ENCODE measurements at regions not wholly inside any gene's neighbourhood (a gene's known extent, or its start where the extent isn't known, plus 50 kb on each side); places are given as distances from the start of the nearest gene placed in this dataset.
"Not testable (repeated sequence)": the region's sequence is repeated elsewhere in the genome, so short reads cannot be mapped to it uniquely, and the experiment has no call there.

DNA sequence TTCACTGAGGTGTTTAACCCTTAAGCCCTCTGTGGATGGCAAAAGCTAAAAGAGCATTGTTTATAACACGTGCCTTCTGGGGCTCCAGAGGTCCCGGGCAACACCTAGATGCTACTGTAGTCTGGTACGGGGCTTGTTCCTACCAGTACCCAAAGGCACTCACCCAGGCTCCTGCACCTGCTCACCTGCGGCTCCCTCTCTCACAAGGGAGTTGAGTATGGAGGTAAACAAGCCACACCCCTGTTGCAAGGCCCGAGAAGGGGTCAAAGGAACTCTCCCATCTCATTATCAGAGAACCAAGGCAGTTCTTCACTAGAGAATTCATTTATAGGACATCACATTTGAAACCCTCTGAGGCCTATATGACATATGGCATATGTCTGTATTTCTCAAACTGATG is 53.4 kb upstream of the IL6ST start:
- DNase-seq: no peak
- Mint-ChIP-seq H3K27me3 (peaks cover 2% of the 10 kb centered on the region), H3K27ac (no peak overlapping the region), H3K36me3 (peaks cover 13% of the 10 kb centered on the region), H3K9me3 (peaks cover 10% of the 10 kb centered on the region), H3K4me1 (peaks cover 23% of the 10 kb centered on the region), H3K4me3 (no peak overlapping the region)
- POLR2A ChIA-PET: no interaction called here
- ATAC-seq (ENCODE audit: low read depth): no peak

DNA sequence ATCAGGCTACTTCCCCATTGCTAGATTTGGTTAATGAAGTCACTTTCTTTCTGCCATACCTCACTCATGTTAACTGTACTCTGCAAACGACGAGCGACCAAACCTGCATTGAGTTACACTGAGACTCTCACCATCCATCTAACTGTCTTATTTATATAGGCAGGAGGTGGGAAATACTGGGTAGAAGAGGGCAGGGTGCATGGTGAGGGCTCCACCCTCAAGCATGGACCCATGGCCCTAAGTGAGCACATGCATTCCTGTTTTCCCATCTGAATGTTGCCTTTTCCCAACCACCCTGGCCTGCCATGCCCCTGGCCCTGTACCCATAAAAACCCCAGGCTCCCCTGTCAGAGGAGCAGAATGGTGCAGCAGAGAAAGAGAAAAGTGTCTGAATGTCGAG is 52.7 kb upstream of the IL6ST start:
- POLR2A ChIA-PET: no interaction called here
- peaks cover 7% of the 10 kb centered on the region for H3K36me3 Mint-ChIP-seq
- no peak for DNase-seq
- H3K27ac Mint-ChIP-seq: no peak overlapping the region
- H3K27me3 Mint-ChIP-seq: peaks cover 2% of the 10 kb centered on the region
- peaks cover 6% of the 10 kb centered on the region for H3K9me3 Mint-ChIP-seq
- peaks cover 23% of the 10 kb centered on the region for H3K4me1 Mint-ChIP-seq
- no peak overlapping the region for H3K4me3 Mint-ChIP-seq
- no peak for ATAC-seq (ENCODE audit: low read depth)

DNA sequence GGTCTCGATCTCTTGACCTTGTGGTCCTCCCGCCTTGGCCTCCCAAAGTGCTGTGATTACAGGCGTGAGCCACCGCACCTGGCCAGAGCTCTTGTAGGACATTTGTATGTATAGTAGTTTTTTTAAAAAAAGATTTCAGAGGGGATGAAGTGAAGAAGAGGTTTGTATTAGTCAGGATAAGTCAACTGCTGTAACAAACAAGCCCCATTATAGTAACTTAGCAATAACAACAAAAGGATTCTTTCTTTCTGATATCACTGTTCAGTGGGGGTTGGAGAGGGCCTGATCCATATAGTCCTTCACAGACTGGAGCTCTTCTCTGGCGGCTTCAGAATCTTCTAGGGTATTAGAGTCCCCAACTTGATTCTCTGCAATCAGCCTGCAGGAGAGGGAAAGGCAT is 50.7 kb upstream of the IL6ST start:
- Mint-ChIP-seq H3K36me3 (peaks cover 6% of the 10 kb centered on the region), H3K4me1 (peaks cover 13% of the 10 kb centered on the region), H3K27me3 (peaks cover 2% of the 10 kb centered on the region), H3K27ac (no peak overlapping the region), H3K9me3 (peaks cover 6% of the 10 kb centered on the region), H3K4me3 (no peak overlapping the region)
- POLR2A ChIA-PET: interaction anchor here (0.9 kb wide), 1 partner anchor 51 kb away, joined by 4 read pairs; no protein-coding TSS in a partner anchor
- ATAC-seq (ENCODE audit: low read depth) (no peak), DNase-seq (no peak)

DNA sequence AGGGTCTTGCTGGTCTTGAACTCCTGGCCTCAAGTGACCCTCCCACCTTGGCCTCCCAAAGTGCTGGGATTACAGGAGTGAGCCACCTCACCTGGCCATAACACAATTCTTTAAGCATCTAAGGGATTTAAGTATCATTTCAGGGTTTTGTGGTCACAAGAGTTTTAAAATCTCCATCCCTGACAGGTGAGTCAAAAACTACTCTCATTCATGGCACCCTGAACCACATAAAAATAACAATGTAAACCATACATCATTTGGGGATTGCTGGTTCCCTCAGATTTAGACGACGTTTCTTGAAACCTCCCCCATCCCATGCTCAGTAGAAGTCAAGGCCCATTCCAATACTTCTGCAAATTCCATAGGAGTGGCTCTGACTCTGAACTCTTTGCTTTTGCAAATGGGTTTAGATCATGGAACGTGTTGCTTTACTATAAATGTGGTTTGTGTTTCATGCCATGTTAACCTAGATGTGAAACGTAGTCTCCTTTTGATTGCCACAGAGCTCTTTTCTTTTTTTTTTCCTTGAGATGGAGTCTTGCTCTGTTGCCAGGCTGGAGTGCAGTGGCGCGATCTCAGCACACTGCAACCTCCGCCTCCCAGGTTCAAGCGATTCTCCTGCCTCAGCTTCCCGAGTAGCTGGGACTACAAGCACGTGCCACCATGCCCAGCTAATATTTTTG is 50.1 kb upstream of the IL6ST start:
- not testable (repeated sequence) for H3K4me3 Mint-ChIP-seq; ATAC-seq (ENCODE audit: low read depth); DNase-seq; H3K27me3 Mint-ChIP-seq; H3K27ac Mint-ChIP-seq; H3K4me1 Mint-ChIP-seq; H3K36me3 Mint-ChIP-seq; H3K9me3 Mint-ChIP-seq
- POLR2A ChIA-PET: interaction anchor here (0.9 kb wide), 1 partner anchor 51 kb away, joined by 4 read pairs; no protein-coding TSS in a partner anchor
